IPS-15b (cell line): ENCODE measurements at regions not wholly inside any gene's neighbourhood (a gene's known extent, or its start where the extent isn't known, plus 50 kb on each side); places are given as distances from the start of the nearest gene placed in this dataset.
"Not testable (repeated sequence)": the region's sequence is repeated elsewhere in the genome, so short reads cannot be mapped to it uniquely, and the experiment has no call there.

Experiments
- H3K27me3 ChIP-seq: one replicate; pipeline ENCODE4 v1.6.1; 2013; ENCODE audit warnings: low read length; ENCODE audit not compliant: control insufficient read depth, insufficient read depth
- H3K36me3 ChIP-seq: one replicate; pipeline ENCODE4 v1.6.1; 2013; ENCODE audit warnings: low read length; ENCODE audit not compliant: control insufficient read depth, insufficient read depth
- H3K4me1 ChIP-seq: one replicate; pipeline ENCODE4 v1.6.1; 2013; ENCODE audit warnings: mild to moderate bottlenecking, low read length; ENCODE audit not compliant: control insufficient read depth, insufficient read depth
- H3K4me3 ChIP-seq: one replicate; pipeline ENCODE4 v1.5.1; 2013; ENCODE audit warnings: low read depth, low read length
- H3K9ac ChIP-seq: one replicate; pipeline ENCODE4 v1.6.1; 2013; ENCODE audit warnings: low read depth, mild to moderate bottlenecking, low read length
- H3K9me3 ChIP-seq: one replicate; pipeline ENCODE4 v1.6.1; 2013; ENCODE audit warnings: mild to moderate bottlenecking, low read length; ENCODE audit not compliant: control insufficient read depth, insufficient read depth

- H3K4me3 ChIP-seq, result no peak overlapping the region
- no peaks in the 10 kb centered on the region for H3K36me3 ChIP-seq
- H3K27me3 ChIP-seq, result no peaks in the 10 kb centered on the region
- H3K9ac ChIP-seq, result no peak overlapping the region
- no peaks in the 10 kb centered on the region for H3K9me3 ChIP-seq
- no peaks in the 10 kb centered on the region for H3K4me1 ChIP-seq
These were observed 1506.2 kb upstream of the LRRTM3 start for GRCh38 chr10:65419629-65420028.

GRCh38 chr10:65423043-65423442, 1502.8 kb upstream of the LRRTM3 start:
- H3K4me1 ChIP-seq, result no peaks in the 10 kb centered on the region
- H3K9ac ChIP-seq, result no peak overlapping the region
- no peak overlapping the region for H3K4me3 ChIP-seq
- no peaks in the 10 kb centered on the region for H3K9me3 ChIP-seq
- H3K36me3 ChIP-seq, result no peaks in the 10 kb centered on the region
- no peaks in the 10 kb centered on the region for H3K27me3 ChIP-seq

- not testable (repeated sequence) for H3K4me3 ChIP-seq, H3K9ac ChIP-seq, H3K27me3 ChIP-seq, H3K36me3 ChIP-seq, H3K4me1 ChIP-seq, H3K9me3 ChIP-seq
These were observed 1496.5 kb upstream of the LRRTM3 start for GRCh38 chr10:65429381-65429780.

GRCh38 chr10:65430979-65431378, 1494.9 kb upstream of the LRRTM3 start:
- Histone ChIP-seq H3K4me1 (no peaks in the 10 kb centered on the region), H3K9ac (no peak overlapping the region), H3K36me3 (no peaks in the 10 kb centered on the region), H3K27me3 (no peaks in the 10 kb centered on the region), H3K4me3 (no peak overlapping the region), H3K9me3 (no peaks in the 10 kb centered on the region)

- H3K4me1 ChIP-seq, result no peaks in the 10 kb centered on the region
- H3K9ac ChIP-seq, result no peak overlapping the region
- no peak overlapping the region for H3K4me3 ChIP-seq
- H3K9me3 ChIP-seq, result no peaks in the 10 kb centered on the region
- no peaks in the 10 kb centered on the region for H3K27me3 ChIP-seq
- no peaks in the 10 kb centered on the region for H3K36me3 ChIP-seq
These were observed 1454.8 kb upstream of the LRRTM3 start for GRCh38 chr10:65470986-65471385.

- Histone ChIP-seq H3K4me3 (no peak overlapping the region), H3K36me3 (no peaks in the 10 kb centered on the region), H3K4me1 (no peaks in the 10 kb centered on the region), H3K9me3 (no peaks in the 10 kb centered on the region), H3K27me3 (no peaks in the 10 kb centered on the region), H3K9ac (no peak overlapping the region)
These were observed 1443.0 kb upstream of the LRRTM3 start for GRCh38 chr10:65482848-65483247.

- Histone ChIP-seq H3K4me3 (no peak overlapping the region), H3K27me3 (no peaks in the 10 kb centered on the region), H3K36me3 (no peaks in the 10 kb centered on the region), H3K9me3 (no peaks in the 10 kb centered on the region), H3K9ac (no peak overlapping the region), H3K4me1 (no peaks in the 10 kb centered on the region)
These were observed 1434.0 kb upstream of the LRRTM3 start for GRCh38 chr10:65491799-65492198.

GRCh38 chr10:65496541-65496940, 1429.3 kb upstream of the LRRTM3 start:
- H3K9ac ChIP-seq, result no peak overlapping the region
- H3K9me3 ChIP-seq, result no peaks in the 10 kb centered on the region
- no peak overlapping the region for H3K4me3 ChIP-seq
- H3K36me3 ChIP-seq, result no peaks in the 10 kb centered on the region
- H3K27me3 ChIP-seq, result no peaks in the 10 kb centered on the region
- H3K4me1 ChIP-seq, result no peaks in the 10 kb centered on the region

GRCh38 chr10:65497837-65498236, 1428.0 kb upstream of the LRRTM3 start:
- no peaks in the 10 kb centered on the region for H3K9me3 ChIP-seq

GRCh38 chr10:65500716-65501115, 1425.1 kb upstream of the LRRTM3 start:
- Histone ChIP-seq H3K9ac (no peak overlapping the region), H3K4me3 (no peak overlapping the region), H3K36me3 (no peaks in the 10 kb centered on the region), H3K9me3 (no peaks in the 10 kb centered on the region), H3K4me1 (no peaks in the 10 kb centered on the region), H3K27me3 (no peaks in the 10 kb centered on the region)

More at GRCh38 chr10:65497837-65498236, 1428.0 kb upstream of the LRRTM3 start:
- Histone ChIP-seq H3K9ac (no peak overlapping the region), H3K4me3 (no peak overlapping the region), H3K27me3 (no peaks in the 10 kb centered on the region), H3K4me1 (no peaks in the 10 kb centered on the region), H3K36me3 (no peaks in the 10 kb centered on the region)

GRCh38 chr10:65501259-65501658, 1424.6 kb upstream of the LRRTM3 start:
- H3K9ac ChIP-seq, result no peak overlapping the region
- no peaks in the 10 kb centered on the region for H3K36me3 ChIP-seq
- H3K27me3 ChIP-seq, result no peaks in the 10 kb centered on the region
- H3K4me3 ChIP-seq, result no peak overlapping the region
- no peaks in the 10 kb centered on the region for H3K9me3 ChIP-seq
- no peaks in the 10 kb centered on the region for H3K4me1 ChIP-seq

- no peaks in the 10 kb centered on the region for H3K4me1 ChIP-seq
- H3K9me3 ChIP-seq, result no peaks in the 10 kb centered on the region
- no peak overlapping the region for H3K9ac ChIP-seq
- no peaks in the 10 kb centered on the region for H3K27me3 ChIP-seq
- H3K4me3 ChIP-seq, result no peak overlapping the region
- H3K36me3 ChIP-seq, result no peaks in the 10 kb centered on the region
These were observed 1407.5 kb upstream of the LRRTM3 start for GRCh38 chr10:65518379-65518778.

- no peaks in the 10 kb centered on the region for H3K9me3 ChIP-seq
- H3K27me3 ChIP-seq, result no peaks in the 10 kb centered on the region
- H3K9ac ChIP-seq, result no peak overlapping the region
- no peaks in the 10 kb centered on the region for H3K36me3 ChIP-seq
- H3K4me1 ChIP-seq, result no peaks in the 10 kb centered on the region
- no peak overlapping the region for H3K4me3 ChIP-seq
These were observed 1396.8 kb upstream of the LRRTM3 start for GRCh38 chr10:65528986-65529385.
